GM23338 (cell line): ENCODE measurements at regions not wholly inside any gene's neighbourhood (a gene's known extent, or its start where the extent isn't known, plus 50 kb on each side); places are given as distances from the start of the nearest gene placed in this dataset.

Experiments used
- ATAC-seq: fragments of 200-7000 bp; cut with Tn5 transposase; 3 replicates; pipeline ENCODE4 v1.9.1; 2020
- DNase-seq: peaks from one replicate; pipeline ENCODE4 v3.0.0-alpha.2; 2015; ENCODE audit warnings: low spot score
- H2AFZ ChIP-seq: fragments of 200-600 bp; sonication (generic); 2 replicates; pipeline ENCODE4 v1.8.0; 2016; ENCODE audit warnings: antibody characterized with exemption, mild to moderate bottlenecking, moderate library complexity
- H3F3A ChIP-seq: fragments of 200-600 bp; sonication (generic); replicated peaks from 2 replicates; pipeline ENCODE4 v1.8.0; 2017; ENCODE audit warnings: antibody characterized with exemption, mixed run types, low read depth
- H3K27ac ChIP-seq: fragments of 200-600 bp; sonication (generic); 2 replicates; pipeline ENCODE4 v1.6.1; 2016; ENCODE audit warnings: low read depth
- H3K27me3 ChIP-seq: fragments of 200-600 bp; sonication (generic); 2 replicates; pipeline ENCODE4 v1.8.0; 2016; ENCODE audit warnings: mild to moderate bottlenecking, mixed run types, moderate library complexity; ENCODE audit not compliant: insufficient read depth
- H3K36me3 ChIP-seq: fragments of 200-600 bp; sonication (generic); 2 replicates; pipeline ENCODE4 v1.8.0; 2016; ENCODE audit warnings: mild to moderate bottlenecking; ENCODE audit not compliant: insufficient read depth
- H3K4me1 ChIP-seq: fragments of 200-600 bp; sonication (generic); 2 replicates; pipeline ENCODE4 v1.8.0; 2016; ENCODE audit warnings: mild to moderate bottlenecking, moderate library complexity; ENCODE audit not compliant: insufficient read depth
- H3K4me2 ChIP-seq: fragments of 200-600 bp; sonication (generic); 2 replicates; pipeline ENCODE4 v1.7.1; 2017; ENCODE audit warnings: mixed run types
- H3K4me3 ChIP-seq: fragments of 200-600 bp; sonication (generic); 2 replicates; pipeline ENCODE4 v1.6.1; 2016; ENCODE audit warnings: mixed run types
- H3K79me2 ChIP-seq: fragments of 200-600 bp; sonication (generic); replicated peaks from 2 replicates; pipeline ENCODE4 v1.8.0; 2017; ENCODE audit warnings: mild to moderate bottlenecking; ENCODE audit not compliant: insufficient read depth
- H3K9me2 ChIP-seq: fragments of 200-600 bp; sonication (generic); 2 replicates; pipeline ENCODE4 v1.8.0; 2017; ENCODE audit not compliant: insufficient read depth
- H4K20me1 ChIP-seq: fragments of 200-600 bp; sonication (generic); replicated peaks from 2 replicates; pipeline ENCODE4 v1.8.0; 2017; ENCODE audit warnings: mild to moderate bottlenecking; ENCODE audit not compliant: insufficient read depth
- H3K27ac Mint-ChIP-seq: 2 replicates; pipeline ENCODE4 v1.8.0; 2020; ENCODE audit warnings: inconsistent platforms, mild to moderate bottlenecking, moderate library complexity, mixed read lengths
- H3K27me3 Mint-ChIP-seq: 3 replicates; pipeline ENCODE4 v1.8.0; 2022; ENCODE audit warnings: low read depth, mild to moderate bottlenecking, moderate library complexity, mixed read lengths, inconsistent platforms; ENCODE audit not compliant: insufficient read depth, poor library complexity
- H3K36me3 Mint-ChIP-seq: 3 replicates; pipeline ENCODE4 v1.8.0; 2021; ENCODE audit warnings: low read depth, mild to moderate bottlenecking, inconsistent platforms, moderate library complexity, mixed read lengths
- H3K4me1 Mint-ChIP-seq: 3 replicates; pipeline ENCODE4 v1.8.0; 2020; ENCODE audit warnings: mild to moderate bottlenecking, inconsistent platforms, mixed read lengths
- H3K4me3 Mint-ChIP-seq: 3 replicates; pipeline ENCODE4 v1.8.0; 2021; ENCODE audit warnings: moderate library complexity, mild to moderate bottlenecking, inconsistent platforms, mixed read lengths
- H3K9me3 Mint-ChIP-seq: 3 replicates; pipeline ENCODE4 v1.8.0; 2020; ENCODE audit warnings: moderate library complexity, mild to moderate bottlenecking, inconsistent platforms, mixed read lengths
- CREB1 ChIP-seq: fragments of 250-450 bp; sonication (Bioruptor Pico); IDR thresholded peaks from 2 replicates; pipeline ENCODE4 v1.5.0; 2020; ENCODE audit warnings: low read depth, mild to moderate bottlenecking, moderate library complexity
- POLR2AphosphoS5 ChIP-seq: IDR thresholded peaks from 2 replicates; pipeline ENCODE4 v1.6.1; 2016; ENCODE audit warnings: antibody characterized with exemption, low read depth
- TF ChIP-seq, protein P1 (sequence below), 2 experiments: fragments of 200-600 bp in 1 of 2; sonication (generic) in 1 of 2; conservative IDR thresholded peaks; 2 replicates each; pipeline versions ENCODE4 v1.5.1 to v1.6.1; 2016 to 2017; ENCODE audit warnings: antibody characterized with exemption in 2 of 2, low read depth in 2 of 2, mild to moderate bottlenecking in 2 of 2, moderate library complexity in 1 of 2
- TF ChIP-seq, protein P2 (sequence below): fragments of 250-450 bp; sonication (Bioruptor Pico); IDR thresholded peaks from 2 replicates; pipeline ENCODE4 v1.5.0; 2020; ENCODE audit warnings: mild to moderate bottlenecking, moderate library complexity

DNA sequence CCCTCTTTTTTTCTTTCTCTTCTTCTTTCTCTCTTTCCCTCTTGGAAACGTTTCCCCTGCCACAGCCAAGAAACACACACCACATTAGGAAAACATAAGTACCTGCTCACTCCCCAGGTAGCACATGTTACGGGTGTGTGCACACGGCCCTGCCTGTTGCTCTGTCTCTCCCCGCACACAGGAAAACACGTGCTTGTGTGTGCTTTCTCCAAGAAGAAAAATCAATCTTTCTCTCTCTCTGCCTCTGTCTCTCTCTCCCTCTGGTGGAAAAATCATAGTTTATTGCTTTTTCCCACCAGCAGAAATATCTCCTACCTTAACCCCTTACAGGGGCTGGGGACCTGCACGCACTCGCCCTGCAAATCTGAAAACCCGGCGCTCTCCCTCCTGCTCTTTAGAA is 102.3 kb downstream of the EDN3 start (continued):
- TF ChIP-seq, protein P1, sequence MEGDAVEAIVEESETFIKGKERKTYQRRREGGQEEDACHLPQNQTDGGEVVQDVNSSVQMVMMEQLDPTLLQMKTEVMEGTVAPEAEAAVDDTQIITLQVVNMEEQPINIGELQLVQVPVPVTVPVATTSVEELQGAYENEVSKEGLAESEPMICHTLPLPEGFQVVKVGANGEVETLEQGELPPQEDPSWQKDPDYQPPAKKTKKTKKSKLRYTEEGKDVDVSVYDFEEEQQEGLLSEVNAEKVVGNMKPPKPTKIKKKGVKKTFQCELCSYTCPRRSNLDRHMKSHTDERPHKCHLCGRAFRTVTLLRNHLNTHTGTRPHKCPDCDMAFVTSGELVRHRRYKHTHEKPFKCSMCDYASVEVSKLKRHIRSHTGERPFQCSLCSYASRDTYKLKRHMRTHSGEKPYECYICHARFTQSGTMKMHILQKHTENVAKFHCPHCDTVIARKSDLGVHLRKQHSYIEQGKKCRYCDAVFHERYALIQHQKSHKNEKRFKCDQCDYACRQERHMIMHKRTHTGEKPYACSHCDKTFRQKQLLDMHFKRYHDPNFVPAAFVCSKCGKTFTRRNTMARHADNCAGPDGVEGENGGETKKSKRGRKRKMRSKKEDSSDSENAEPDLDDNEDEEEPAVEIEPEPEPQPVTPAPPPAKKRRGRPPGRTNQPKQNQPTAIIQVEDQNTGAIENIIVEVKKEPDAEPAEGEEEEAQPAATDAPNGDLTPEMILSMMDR (conservative IDR thresholded peaks at IDR 0.05; ENCODE audit: low read depth in 2 of 2): no peak
- TF ChIP-seq CREB1 (CRISPR knock-in tag): no peak
- TF ChIP-seq, protein P2, sequence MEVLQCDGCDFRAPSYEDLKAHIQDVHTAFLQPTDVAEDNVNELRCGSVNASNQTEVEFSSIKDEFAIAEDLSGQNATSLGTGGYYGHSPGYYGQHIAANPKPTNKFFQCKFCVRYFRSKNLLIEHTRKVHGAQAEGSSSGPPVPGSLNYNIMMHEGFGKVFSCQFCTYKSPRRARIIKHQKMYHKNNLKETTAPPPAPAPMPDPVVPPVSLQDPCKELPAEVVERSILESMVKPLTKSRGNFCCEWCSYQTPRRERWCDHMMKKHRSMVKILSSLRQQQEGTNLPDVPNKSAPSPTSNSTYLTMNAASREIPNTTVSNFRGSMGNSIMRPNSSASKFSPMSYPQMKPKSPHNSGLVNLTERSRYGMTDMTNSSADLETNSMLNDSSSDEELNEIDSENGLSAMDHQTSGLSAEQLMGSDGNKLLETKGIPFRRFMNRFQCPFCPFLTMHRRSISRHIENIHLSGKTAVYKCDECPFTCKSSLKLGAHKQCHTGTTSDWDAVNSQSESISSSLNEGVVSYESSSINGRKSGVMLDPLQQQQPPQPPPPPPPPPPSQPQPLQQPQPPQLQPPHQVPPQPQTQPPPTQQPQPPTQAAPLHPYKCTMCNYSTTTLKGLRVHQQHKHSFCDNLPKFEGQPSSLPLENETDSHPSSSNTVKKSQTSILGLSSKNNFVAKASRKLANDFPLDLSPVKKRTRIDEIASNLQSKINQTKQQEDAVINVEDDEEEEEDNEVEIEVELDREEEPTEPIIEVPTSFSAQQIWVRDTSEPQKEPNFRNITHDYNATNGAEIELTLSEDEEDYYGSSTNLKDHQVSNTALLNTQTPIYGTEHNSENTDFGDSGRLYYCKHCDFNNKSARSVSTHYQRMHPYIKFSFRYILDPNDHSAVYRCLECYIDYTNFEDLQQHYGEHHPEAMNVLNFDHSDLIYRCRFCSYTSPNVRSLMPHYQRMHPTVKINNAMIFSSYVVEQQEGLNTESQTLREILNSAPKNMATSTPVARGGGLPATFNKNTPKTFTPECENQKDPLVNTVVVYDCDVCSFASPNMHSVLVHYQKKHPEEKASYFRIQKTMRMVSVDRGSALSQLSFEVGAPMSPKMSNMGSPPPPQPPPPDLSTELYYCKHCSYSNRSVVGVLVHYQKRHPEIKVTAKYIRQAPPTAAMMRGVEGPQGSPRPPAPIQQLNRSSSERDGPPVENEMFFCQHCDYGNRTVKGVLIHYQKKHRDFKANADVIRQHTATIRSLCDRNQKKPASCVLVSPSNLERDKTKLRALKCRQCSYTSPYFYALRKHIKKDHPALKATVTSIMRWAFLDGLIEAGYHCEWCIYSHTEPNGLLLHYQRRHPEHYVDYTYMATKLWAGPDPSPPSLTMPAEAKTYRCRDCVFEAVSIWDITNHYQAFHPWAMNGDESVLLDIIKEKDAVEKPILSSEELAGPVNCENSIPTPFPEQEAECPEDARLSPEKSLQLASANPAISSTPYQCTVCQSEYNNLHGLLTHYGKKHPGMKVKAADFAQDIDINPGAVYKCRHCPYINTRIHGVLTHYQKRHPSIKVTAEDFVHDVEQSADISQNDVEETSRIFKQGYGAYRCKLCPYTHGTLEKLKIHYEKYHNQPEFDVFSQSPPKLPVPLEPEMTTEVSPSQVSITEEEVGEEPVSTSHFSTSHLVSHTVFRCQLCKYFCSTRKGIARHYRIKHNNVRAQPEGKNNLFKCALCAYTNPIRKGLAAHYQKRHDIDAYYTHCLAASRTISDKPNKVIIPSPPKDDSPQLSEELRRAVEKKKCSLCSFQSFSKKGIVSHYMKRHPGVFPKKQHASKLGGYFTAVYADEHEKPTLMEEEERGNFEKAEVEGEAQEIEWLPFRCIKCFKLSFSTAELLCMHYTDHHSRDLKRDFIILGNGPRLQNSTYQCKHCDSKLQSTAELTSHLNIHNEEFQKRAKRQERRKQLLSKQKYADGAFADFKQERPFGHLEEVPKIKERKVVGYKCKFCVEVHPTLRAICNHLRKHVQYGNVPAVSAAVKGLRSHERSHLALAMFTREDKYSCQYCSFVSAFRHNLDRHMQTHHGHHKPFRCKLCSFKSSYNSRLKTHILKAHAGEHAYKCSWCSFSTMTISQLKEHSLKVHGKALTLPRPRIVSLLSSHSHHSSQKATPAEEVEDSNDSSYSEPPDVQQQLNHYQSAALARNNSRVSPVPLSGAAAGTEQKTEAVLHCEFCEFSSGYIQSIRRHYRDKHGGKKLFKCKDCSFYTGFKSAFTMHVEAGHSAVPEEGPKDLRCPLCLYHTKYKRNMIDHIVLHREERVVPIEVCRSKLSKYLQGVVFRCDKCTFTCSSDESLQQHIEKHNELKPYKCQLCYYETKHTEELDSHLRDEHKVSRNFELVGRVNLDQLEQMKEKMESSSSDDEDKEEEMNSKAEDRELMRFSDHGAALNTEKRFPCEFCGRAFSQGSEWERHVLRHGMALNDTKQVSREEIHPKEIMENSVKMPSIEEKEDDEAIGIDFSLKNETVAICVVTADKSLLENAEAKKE (CRISPR knock-in tag): no peak

DNA sequence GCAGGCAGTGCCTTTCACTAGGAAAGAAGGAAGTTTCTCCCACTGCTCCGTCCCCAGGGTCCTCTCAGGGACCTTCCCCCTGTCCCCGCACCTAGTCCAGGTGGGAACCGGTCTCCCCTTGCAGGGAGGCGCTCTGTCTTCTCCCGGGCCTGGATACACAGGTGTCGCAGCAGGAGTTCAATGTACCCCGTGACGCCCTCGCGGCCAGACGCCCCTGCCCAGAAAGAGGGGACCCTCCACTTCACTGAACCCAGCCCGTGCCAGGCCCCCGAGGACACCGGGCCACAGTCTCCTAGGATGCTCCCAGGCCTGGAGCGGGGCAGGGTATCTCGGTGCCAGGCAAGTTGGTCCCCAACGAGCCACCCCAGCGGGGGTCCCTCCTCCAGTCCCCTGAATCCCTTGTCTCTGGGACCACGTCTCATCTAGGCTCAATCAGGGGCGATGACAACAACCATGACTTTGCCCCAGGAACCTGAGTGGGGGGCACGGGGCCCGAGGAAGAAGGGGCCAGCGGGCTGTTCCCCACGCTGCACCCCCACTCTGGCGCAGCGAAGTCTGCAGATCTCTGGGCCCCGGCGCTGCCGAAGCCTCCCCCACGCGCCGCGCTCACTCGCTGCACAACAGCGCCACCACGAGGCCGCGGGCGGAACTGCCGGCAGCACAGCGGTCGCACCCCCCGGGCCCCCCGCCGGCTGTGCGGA is 103.0 kb downstream of the EDN3 start:
- peaks cover 10% of the 10 kb centered on the region for H3K4me1 Mint-ChIP-seq
- ATAC-seq (peak; percentile 85), DNase-seq (peak; percentile 75)
- H3K4me3 Mint-ChIP-seq: no peak overlapping the region; the same call in 2 of the 3 replicates
- Histone ChIP-seq H3K9me2 (no peaks in the 10 kb centered on the region), H3K4me2 (peak overlapping the region; percentile 92), H3K4me1 (peaks cover 3% of the 10 kb centered on the region; the same call in 1 of the 2 replicates), H4K20me1 (no peaks in the 10 kb centered on the region), H2AFZ (peak overlapping the region; percentile 95), H3K27me3 (peaks cover 20% of the 10 kb centered on the region), H3F3A (no peaks in the 10 kb centered on the region), H3K4me3 (peak overlapping the region; percentile 76), H3K27ac (no peak overlapping the region), H3K79me2 (no peaks in the 10 kb centered on the region), H3K36me3 (no peaks in the 10 kb centered on the region)
- peaks cover 3% of the 10 kb centered on the region; the same call in 1 of the 3 replicates for H3K9me3 Mint-ChIP-seq
- no peak overlapping the region for H3K27ac Mint-ChIP-seq
- no peaks in the 10 kb centered on the region for H3K36me3 Mint-ChIP-seq
- peaks cover 6% of the 10 kb centered on the region for H3K27me3 Mint-ChIP-seq
- TF ChIP-seq, protein P1 (conservative IDR thresholded peaks at IDR 0.05; ENCODE audit: low read depth in 2 of 2): peak; percentile 84 to 87
- TF ChIP-seq POLR2AphosphoS5: no peak
